T-cell (primary cell): ENCODE measurements at regions not wholly inside any gene's neighbourhood (a gene's known extent, or its start where the extent isn't known, plus 50 kb on each side); places are given as distances from the start of the nearest gene placed in this dataset.

Experiments
- ATAC-seq, 4 experiments: fragments of 200-7000 bp in 3 of 4; fragments of 150-1000 bp in 1 of 4; cut with Tn5 transposase; replicated peaks in 1 of 4; 1 replicate in 3 of 4; 2 replicates in 1 of 4; pipeline ENCODE4 v1.10.0; 2021; ENCODE audit warnings: moderate library complexity in 3 of 4, mild to moderate bottlenecking in 2 of 4, moderate number of reproducible peaks in 1 of 4
- CTCF ChIA-PET, 2 donors: fragments of 300-600 bp; sonication (Branson Sonifier 250); formaldehyde crosslinking; loops; one replicate each; lab custom pipeline; 2022; ENCODE audit warnings: antibody characterized with exemption in 2 of 2; lab: Charles Lee
- POLR2A ChIA-PET, 2 donors: fragments of 300-600 bp; sonication (Branson Sonifier 250); formaldehyde crosslinking; loops; one replicate each; lab custom pipeline; 2022; ENCODE audit warnings: antibody characterized with exemption in 2 of 2; lab: Charles Lee
- DNase-seq, 35 experiments: peaks; one replicate each; pipeline versions ENCODE4 v3.0.0 to v3.0.0-alpha.2; 2013 to 2023
- H3K27ac ChIP-seq: one replicate; pipeline ENCODE4 v1.5.1; 2013; ENCODE audit warnings: low read length
- H3K27me3 ChIP-seq, 2 experiments: replicated peaks in 1 of 2; 1 replicate in 1 of 2; 2 replicates in 1 of 2; pipeline versions ENCODE4 v1.6.1 to v1.7.0; 2013; ENCODE audit warnings: low read length in 1 of 2, mixed read lengths in 1 of 2; ENCODE audit not compliant: control insufficient read depth in 2 of 2, insufficient read depth in 2 of 2; ENCODE audit errors: extremely low read depth in 1 of 2
- H3K36me3 ChIP-seq, 2 donors: 1 replicate in 1 of 2; 2 replicates in 1 of 2; pipeline versions ENCODE4 v1.6.1 to v1.7.0; 2013; ENCODE audit warnings: low read length in 1 of 2; ENCODE audit not compliant: control insufficient read depth in 2 of 2, insufficient read depth in 1 of 2; ENCODE audit errors: extremely low read depth in 1 of 2
- H3K4me1 ChIP-seq, 2 experiments: 1 replicate in 1 of 2; 2 replicates in 1 of 2; pipeline versions ENCODE4 v1.6.1 to v1.7.0; 2013; ENCODE audit warnings: low read length in 2 of 2, mixed read lengths in 1 of 2; ENCODE audit not compliant: insufficient read depth in 2 of 2, control insufficient read depth in 1 of 2; ENCODE audit errors: extremely low read depth in 1 of 2
- H3K4me3 ChIP-seq, 2 donors: 1 replicate in 1 of 2; 2 replicates in 1 of 2; pipeline versions ENCODE4 v1.5.1 to v1.7.0; 2013; ENCODE audit warnings: mild to moderate bottlenecking in 2 of 2, low read length in 1 of 2, moderate library complexity in 1 of 2; ENCODE audit not compliant: control insufficient read depth in 1 of 2; ENCODE audit errors: extremely low read depth in 1 of 2
- H3K9me3 ChIP-seq: 2 replicates; pipeline ENCODE4 v1.7.0; 2013
- H3K27ac Mint-ChIP-seq, 2 donors: one replicate each; pipeline ENCODE4 v1.8.0; 2020 to 2021; ENCODE audit warnings: mild to moderate bottlenecking in 2 of 2, mixed read lengths in 2 of 2
- H3K27me3 Mint-ChIP-seq, 2 donors: one replicate each; pipeline ENCODE4 v1.8.0; 2021 to 2022; ENCODE audit warnings: mixed read lengths in 2 of 2
- H3K36me3 Mint-ChIP-seq: one replicate; pipeline ENCODE4 v1.8.0; 2021; ENCODE audit warnings: mixed read lengths
- H3K4me1 Mint-ChIP-seq, 3 donors: one replicate each; pipeline ENCODE4 v1.8.0; 2020 to 2022; ENCODE audit warnings: mixed read lengths in 3 of 3, mild to moderate bottlenecking in 1 of 3
- H3K4me3 Mint-ChIP-seq, 3 donors: one replicate each; pipeline ENCODE4 v1.8.0; 2020 to 2022; ENCODE audit warnings: mild to moderate bottlenecking in 3 of 3, mixed read lengths in 3 of 3, moderate library complexity in 3 of 3
- H3K9me3 Mint-ChIP-seq, 3 donors: one replicate each; pipeline ENCODE4 v1.8.0; 2020 to 2022; ENCODE audit warnings: mixed read lengths in 3 of 3
- WGBS: methylation state at CpG from one replicate; pipeline ENCODE4 v1.1.5; 2013; ENCODE audit warnings: missing lambda C conversion rate; ENCODE audit not compliant: insufficient coverage; 5-methylcytosine and 5-hydroxymethylcytosine counted together

GRCh38 chr2:59677158-59677557 is 876.3 kb downstream of the BCL11A start:
- POLR2A ChIA-PET, result no interaction called here
- H3K36me3 ChIP-seq, result no peaks in the 10 kb centered on the region
- CTCF ChIA-PET, result no interaction called here
- H3K9me3 Mint-ChIP-seq, result peaks cover 0 to 4% (median 0%) of the 10 kb centered on the region in 3 donors
- H3K4me1 Mint-ChIP-seq, result no peaks in the 10 kb centered on the region
- no peaks in the 10 kb centered on the region for H3K4me1 ChIP-seq
- no peaks in the 10 kb centered on the region for H3K36me3 Mint-ChIP-seq
- H3K4me3 Mint-ChIP-seq, result no peak overlapping the region
- H3K4me3 ChIP-seq, result no peak overlapping the region
- H3K27me3 Mint-ChIP-seq, result no peaks in the 10 kb centered on the region
- WGBS, result no CpG with 5 or more reads among the region's 2 CpGs
- no peak for ATAC-seq
- H3K27me3 ChIP-seq, result no peaks in the 10 kb centered on the region
- DNase-seq, result no peak
- H3K27ac ChIP-seq, result no peak overlapping the region
- no peaks in the 10 kb centered on the region for H3K9me3 ChIP-seq
- H3K27ac Mint-ChIP-seq, result no peak overlapping the region

- Histone ChIP-seq H3K4me3 (no peak overlapping the region), H3K4me1 (no peaks in the 10 kb centered on the region), H3K27ac (no peak overlapping the region), H3K27me3 (no peaks in the 10 kb centered on the region), H3K9me3 (no peaks in the 10 kb centered on the region), H3K36me3 (no peaks in the 10 kb centered on the region)
- ATAC-seq, result no peak
- DNase-seq, result no peak
- H3K36me3 Mint-ChIP-seq, result no peaks in the 10 kb centered on the region
- ChIA-PET POLR2A (no interaction called here), CTCF (no interaction called here)
- no peaks in the 10 kb centered on the region for H3K4me1 Mint-ChIP-seq
- no peak overlapping the region for H3K27ac Mint-ChIP-seq
- WGBS, result 78% methylated on average over 1 of the region's 1 CpG
- H3K4me3 Mint-ChIP-seq, result no peak overlapping the region
- H3K9me3 Mint-ChIP-seq, result no peaks in the 10 kb centered on the region
- no peaks in the 10 kb centered on the region for H3K27me3 Mint-ChIP-seq
Measured at GRCh38 chr2:59674100-59674499, 879.4 kb downstream of the BCL11A start.

DNA sequence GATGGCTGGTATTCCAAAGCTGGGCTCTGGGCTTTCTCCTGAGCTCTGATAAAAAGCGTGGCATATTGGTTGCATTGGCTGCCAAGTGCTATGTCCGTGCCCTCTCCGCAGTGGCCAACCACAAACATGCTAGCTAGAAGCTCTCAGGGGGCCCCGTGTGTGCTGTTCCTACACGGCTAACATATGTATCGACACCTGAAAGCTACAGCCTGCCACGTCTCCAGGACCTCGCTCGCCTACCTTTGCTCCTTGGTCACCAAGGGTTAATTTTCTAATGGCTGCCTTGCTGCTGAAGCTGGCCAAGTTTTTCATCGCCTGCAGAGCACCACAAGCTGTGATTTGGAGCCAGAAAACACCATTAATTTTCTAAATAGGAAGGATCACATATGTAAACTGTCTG is 888.4 kb downstream of the BCL11A start:
- no peaks in the 10 kb centered on the region for H3K4me1 ChIP-seq
- no peak overlapping the region for H3K27ac ChIP-seq
- POLR2A ChIA-PET, result interaction anchor here (0.6 to 0.7 kb wide), 3 partner anchors 71 to 916 kb away, joined by 4 to 10 read pairs (median 4); no protein-coding TSS in a partner anchor
- Mint-ChIP-seq H3K4me1 (no peaks in the 10 kb centered on the region), H3K27ac (no peak overlapping the region), H3K9me3 (no peaks in the 10 kb centered on the region), H3K4me3 (no peak overlapping the region), H3K27me3 (no peaks in the 10 kb centered on the region), H3K36me3 (no peaks in the 10 kb centered on the region)
- no peaks in the 10 kb centered on the region for H3K36me3 ChIP-seq
- no peaks in the 10 kb centered on the region for H3K9me3 ChIP-seq
- DNase-seq (no peak), ATAC-seq (no peak)
- 88% methylated on average over 9 of the region's 10 CpGs for WGBS
- no peak overlapping the region for H3K4me3 ChIP-seq
- CTCF ChIA-PET, result interaction anchor here in 1 of 2 donors (0.8 kb wide), 1 partner anchor 966 kb away, joined by 3 read pairs; no protein-coding TSS in a partner anchor
- no peaks in the 10 kb centered on the region for H3K27me3 ChIP-seq

DNA sequence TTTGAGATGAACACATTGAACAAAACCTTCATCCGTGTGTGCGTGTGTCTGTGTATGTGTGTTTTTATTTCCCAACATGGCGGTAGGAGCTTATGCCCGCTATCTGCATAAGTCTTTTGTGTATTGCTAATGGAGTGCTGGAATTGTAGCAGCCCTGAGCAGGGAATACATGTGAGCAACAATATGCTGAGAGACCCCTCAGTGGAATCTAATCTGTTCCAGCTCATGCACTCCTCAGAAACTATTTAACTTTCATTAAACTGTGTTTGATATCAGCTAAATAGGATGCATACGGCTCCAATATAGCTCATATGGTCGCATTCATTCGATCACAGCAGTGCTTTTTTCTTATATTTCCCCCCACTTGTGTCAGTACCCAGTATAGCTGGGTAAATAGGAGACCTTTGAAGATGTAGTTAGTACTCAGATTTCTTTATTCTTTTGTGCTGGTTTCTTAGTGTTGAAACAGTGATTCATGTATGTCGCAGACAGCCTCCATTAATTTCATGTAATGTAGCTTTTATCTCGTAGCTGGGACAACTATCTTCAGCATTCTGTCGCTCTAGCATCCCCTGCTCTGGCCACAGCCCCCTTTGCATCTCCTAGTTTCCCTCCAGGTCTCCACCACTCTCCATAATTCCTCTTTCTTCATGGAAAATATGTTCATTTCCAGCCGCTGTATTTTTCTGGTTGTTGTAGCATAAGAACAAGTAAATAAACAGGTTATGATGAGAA is 891.2 kb downstream of the BCL11A start:
- no peaks in the 10 kb centered on the region for H3K9me3 Mint-ChIP-seq

DNA sequence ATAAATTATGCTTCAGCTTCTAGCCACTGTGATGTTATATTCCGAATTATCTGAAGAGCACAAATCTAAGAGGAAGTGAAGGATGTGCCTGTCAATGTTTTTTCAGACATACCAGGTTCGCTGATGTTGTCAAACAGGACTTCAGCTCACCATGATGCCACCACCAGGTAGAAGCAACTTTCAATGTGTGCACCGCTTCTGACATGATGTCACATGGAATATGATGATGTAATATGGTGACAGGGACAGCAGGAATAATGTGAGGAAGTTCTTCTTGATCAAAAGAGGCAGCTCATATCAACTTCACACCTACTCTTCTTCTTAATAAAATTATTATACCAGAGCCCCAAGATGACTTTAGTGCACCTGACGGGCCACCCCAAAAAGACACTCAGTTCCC is 893.2 kb downstream of the BCL11A start:
- Histone ChIP-seq H3K4me1 (no peaks in the 10 kb centered on the region), H3K27ac (no peak overlapping the region), H3K36me3 (no peaks in the 10 kb centered on the region), H3K9me3 (no peaks in the 10 kb centered on the region), H3K27me3 (no peaks in the 10 kb centered on the region), H3K4me3 (no peak overlapping the region)
- Mint-ChIP-seq H3K9me3 (no peaks in the 10 kb centered on the region), H3K4me3 (no peak overlapping the region), H3K4me1 (no peaks in the 10 kb centered on the region), H3K27me3 (no peaks in the 10 kb centered on the region), H3K27ac (no peak overlapping the region), H3K36me3 (no peaks in the 10 kb centered on the region)
- WGBS, result 42% methylated on average over 2 of the region's 4 CpGs
- ATAC-seq, result no peak
- POLR2A ChIA-PET, result no interaction called here
- no peak for DNase-seq
- CTCF ChIA-PET, result no interaction called here

More for the DNA sequence above, 891.2 kb downstream of the BCL11A start:
- DNase-seq (no peak), ATAC-seq (no peak)
- Histone ChIP-seq H3K27ac (no peak overlapping the region), H3K4me1 (no peaks in the 10 kb centered on the region), H3K4me3 (no peak overlapping the region), H3K9me3 (no peaks in the 10 kb centered on the region), H3K27me3 (no peaks in the 10 kb centered on the region), H3K36me3 (no peaks in the 10 kb centered on the region)
- Mint-ChIP-seq H3K27me3 (no peaks in the 10 kb centered on the region), H3K36me3 (no peaks in the 10 kb centered on the region), H3K27ac (no peak overlapping the region), H3K4me3 (no peak overlapping the region), H3K4me1 (no peaks in the 10 kb centered on the region)
- ChIA-PET CTCF (no interaction called here), POLR2A (no interaction called here)
- WGBS, result no CpG with 5 or more reads among the region's 11 CpGs

DNA sequence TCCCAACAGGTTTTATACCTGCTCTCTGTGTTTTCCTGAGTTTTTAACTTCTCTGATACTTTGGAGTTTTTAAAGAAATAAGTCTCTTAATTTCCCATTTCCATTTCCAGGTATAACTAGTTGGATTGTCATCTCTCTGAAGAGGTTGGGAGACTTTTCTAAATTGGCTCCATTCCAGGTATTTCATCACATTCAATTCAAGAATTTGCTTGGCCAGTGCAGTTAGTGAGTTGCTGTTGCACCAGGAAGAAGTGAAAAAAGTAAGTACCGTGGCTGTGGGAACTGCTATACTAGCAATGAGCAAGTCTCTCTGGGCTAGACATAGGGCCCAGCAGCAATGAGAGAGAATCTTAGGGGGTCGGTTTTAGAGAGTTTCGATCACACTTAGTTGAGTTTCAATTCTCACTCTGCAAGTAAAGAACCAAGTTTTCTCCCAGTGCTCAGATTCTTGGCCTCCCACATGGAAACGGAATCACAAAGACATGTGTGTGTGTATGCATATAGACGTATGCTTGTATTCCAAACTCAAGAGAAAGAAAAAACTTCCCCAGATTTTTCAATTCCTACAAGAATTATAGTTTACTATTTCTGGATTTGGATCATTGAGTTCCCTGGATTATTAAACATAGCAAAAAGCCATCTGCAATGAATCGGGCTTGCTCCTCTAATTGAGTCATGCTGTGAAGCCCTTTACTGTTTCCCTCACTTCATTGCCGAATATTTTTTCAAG is 894.4 kb downstream of the BCL11A start:
- ATAC-seq (no peak), DNase-seq (no peak)
- ChIA-PET POLR2A (no interaction called here), CTCF (no interaction called here)
- H3K9me3 Mint-ChIP-seq, result no peaks in the 10 kb centered on the region
- no peaks in the 10 kb centered on the region for H3K4me1 ChIP-seq
- H3K27me3 Mint-ChIP-seq, result no peaks in the 10 kb centered on the region
- no peak overlapping the region for H3K4me3 ChIP-seq
- no peak overlapping the region for H3K4me3 Mint-ChIP-seq
- H3K9me3 ChIP-seq, result no peaks in the 10 kb centered on the region
- H3K36me3 ChIP-seq, result no peaks in the 10 kb centered on the region
- no peak overlapping the region for H3K27ac ChIP-seq
- H3K27me3 ChIP-seq, result no peaks in the 10 kb centered on the region
- no peaks in the 10 kb centered on the region for H3K36me3 Mint-ChIP-seq
- H3K27ac Mint-ChIP-seq, result no peak overlapping the region
- no peaks in the 10 kb centered on the region for H3K4me1 Mint-ChIP-seq
- WGBS, result no CpG with 5 or more reads among the region's 7 CpGs
